Psoas muscle (tissue), 7 donors: ENCODE measurements at regions not wholly inside any gene's neighbourhood (a gene's known extent, or its start where the extent isn't known, plus 50 kb on each side); places are given as distances from the start of the nearest gene placed in this dataset.
"Not testable (repeated sequence)": the region's sequence is repeated elsewhere in the genome, so short reads cannot be mapped to it uniquely, and the experiment has no call there.

Source experiments
- ATAC-seq, 4 donors: fragments of 200-7000 bp; cut with Tn5 transposase; one replicate each; pipeline ENCODE4 v1.9.1; 2020; ENCODE audit warnings: moderate library complexity in 3 of 4, mild to moderate bottlenecking in 2 of 4
- DNase-seq, 2 donors: peaks; one replicate each; pipeline ENCODE4 v3.0.0-alpha.2; 2020
- H3K27ac ChIP-seq: fragments of 200-600 bp; one replicate; pipeline ENCODE4 v1.8.0; 2022
- H3K27me3 ChIP-seq, 3 donors: fragments of 200-600 bp in 1 of 3; one replicate each; pipeline versions ENCODE4 v1.6.1 to v1.8.0; 2013 to 2022; ENCODE audit warnings: low read length in 2 of 3, mild to moderate bottlenecking in 2 of 3, moderate library complexity in 1 of 3; ENCODE audit not compliant: insufficient read depth in 3 of 3
- H3K36me3 ChIP-seq, 2 donors: fragments of 200-600 bp in 1 of 2; one replicate each; pipeline versions ENCODE4 v1.6.1 to v1.8.0; 2013 to 2022; ENCODE audit warnings: low read depth in 1 of 2, mild to moderate bottlenecking in 1 of 2, moderate library complexity in 1 of 2; ENCODE audit not compliant: insufficient read depth in 1 of 2
- H3K4me1 ChIP-seq: fragments of 200-600 bp; one replicate; pipeline ENCODE4 v1.8.0; 2022
- H3K4me3 ChIP-seq: fragments of 200-600 bp; one replicate; pipeline ENCODE4 v1.8.0; 2022; ENCODE audit warnings: mild to moderate bottlenecking
- H3K9me3 ChIP-seq: fragments of 200-600 bp; one replicate; pipeline ENCODE4 v1.8.0; 2022
- WGBS, 3 donors: extraction: QIAGEN DNeasy Blood & Tissue Kit; methylation state at CpG; one replicate each; pipeline versions ENCODE4 v1.1.6 to v1.1.7; 2013; 5-methylcytosine and 5-hydroxymethylcytosine counted together
- intact Hi-C, 2 donors: fragments of 100-400 bp; cut with DNase I; formaldehyde crosslinking; loops; one replicate each; pipeline versions ENCODE4 v1.11.0 to v1.14.2; 2022
- TF ChIP-seq, protein P1 (sequence below): fragments of 200-600 bp; IDR thresholded peaks from one replicate; pipeline ENCODE4 v1.8.0; 2022; ENCODE audit warnings: antibody characterized with exemption
- donor health status: healthy with polysubstance abuse.
- donor health status: DM: no; HTN: no; CAD: no; lungs with moderate emphysema.
- donor health status: Bipolar disorder and iron deficiency.
- donor health status: healthy.
- donor health status: DM: yes; HTN: yes; CAD: no.
- donor health status: DM: no; HTN: no; CAD: no.
- donor health status: DM: yes; HTN: yes; CAD: no.

DNA sequence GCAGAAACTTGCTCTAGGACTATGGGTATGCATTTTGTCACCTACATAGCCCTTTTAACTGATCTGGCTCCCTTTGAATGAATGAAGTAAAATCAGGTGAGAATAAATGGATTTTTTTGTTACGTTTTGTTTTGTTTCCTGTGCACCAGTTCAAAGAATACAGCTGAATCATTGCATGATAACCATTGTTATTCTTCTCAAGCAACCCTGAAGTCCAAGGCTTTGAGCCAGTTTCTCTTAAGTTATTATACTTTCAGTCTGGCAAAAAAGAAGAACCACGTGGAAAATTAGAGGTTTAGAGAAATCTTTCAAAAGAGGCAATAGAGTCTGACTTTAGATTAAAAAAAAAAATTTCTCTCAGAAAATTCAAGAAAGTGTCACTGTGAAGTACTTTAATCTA lies 398.6 kb upstream of the TECRL start:
- DNase-seq = no peak
- 61 to 67% (median 65%) methylated on average over 2 of the region's 2 CpGs for WGBS, 3 donors
- intact Hi-C loops = no loop called here
- no peak for ATAC-seq
- no peak overlapping the region for H3K27ac ChIP-seq
- H3K9me3 ChIP-seq = no peaks in the 10 kb centered on the region
- no peaks in the 10 kb centered on the region for H3K4me1 ChIP-seq
- TF ChIP-seq, protein P1, sequence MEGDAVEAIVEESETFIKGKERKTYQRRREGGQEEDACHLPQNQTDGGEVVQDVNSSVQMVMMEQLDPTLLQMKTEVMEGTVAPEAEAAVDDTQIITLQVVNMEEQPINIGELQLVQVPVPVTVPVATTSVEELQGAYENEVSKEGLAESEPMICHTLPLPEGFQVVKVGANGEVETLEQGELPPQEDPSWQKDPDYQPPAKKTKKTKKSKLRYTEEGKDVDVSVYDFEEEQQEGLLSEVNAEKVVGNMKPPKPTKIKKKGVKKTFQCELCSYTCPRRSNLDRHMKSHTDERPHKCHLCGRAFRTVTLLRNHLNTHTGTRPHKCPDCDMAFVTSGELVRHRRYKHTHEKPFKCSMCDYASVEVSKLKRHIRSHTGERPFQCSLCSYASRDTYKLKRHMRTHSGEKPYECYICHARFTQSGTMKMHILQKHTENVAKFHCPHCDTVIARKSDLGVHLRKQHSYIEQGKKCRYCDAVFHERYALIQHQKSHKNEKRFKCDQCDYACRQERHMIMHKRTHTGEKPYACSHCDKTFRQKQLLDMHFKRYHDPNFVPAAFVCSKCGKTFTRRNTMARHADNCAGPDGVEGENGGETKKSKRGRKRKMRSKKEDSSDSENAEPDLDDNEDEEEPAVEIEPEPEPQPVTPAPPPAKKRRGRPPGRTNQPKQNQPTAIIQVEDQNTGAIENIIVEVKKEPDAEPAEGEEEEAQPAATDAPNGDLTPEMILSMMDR = no peak
- no peak overlapping the region for H3K4me3 ChIP-seq
- no peaks in the 10 kb centered on the region for H3K36me3 ChIP-seq
- H3K27me3 ChIP-seq = no peaks in the 10 kb centered on the region

DNA sequence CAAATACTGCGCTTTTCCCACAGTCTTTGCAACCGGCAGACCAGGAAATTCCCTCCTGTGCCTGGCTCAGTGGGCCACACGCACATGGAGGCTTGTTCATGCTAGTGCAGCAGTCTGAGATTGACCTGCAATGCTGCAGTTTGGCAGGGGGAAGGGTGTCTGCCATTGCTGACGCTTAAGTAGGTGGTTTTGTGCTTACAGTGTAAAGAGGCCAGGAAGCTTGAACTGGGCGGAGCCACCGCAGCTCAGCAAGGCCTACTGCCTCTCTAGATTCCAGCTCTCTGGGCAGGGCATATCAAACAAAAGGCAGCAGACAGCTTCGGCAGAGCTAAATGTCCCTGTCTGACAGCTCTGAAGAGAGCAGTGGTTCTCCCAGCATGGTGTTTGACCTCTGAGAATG lies 390.5 kb upstream of the TECRL start:
- DNase-seq (no peak), ATAC-seq (no peak)
- intact Hi-C loops = no loop called here
- WGBS, 3 donors = 82 to 93% (median 86%) methylated on average over 7 of the region's 7 CpGs
- H3K36me3 ChIP-seq = no peaks in the 10 kb centered on the region
- no peak overlapping the region for H3K27ac ChIP-seq
- H3K4me3 ChIP-seq = no peak overlapping the region
- TF ChIP-seq, protein P1 = no peak
- H3K9me3 ChIP-seq = no peaks in the 10 kb centered on the region
- no peaks in the 10 kb centered on the region for H3K27me3 ChIP-seq
- H3K4me1 ChIP-seq = no peaks in the 10 kb centered on the region

DNA sequence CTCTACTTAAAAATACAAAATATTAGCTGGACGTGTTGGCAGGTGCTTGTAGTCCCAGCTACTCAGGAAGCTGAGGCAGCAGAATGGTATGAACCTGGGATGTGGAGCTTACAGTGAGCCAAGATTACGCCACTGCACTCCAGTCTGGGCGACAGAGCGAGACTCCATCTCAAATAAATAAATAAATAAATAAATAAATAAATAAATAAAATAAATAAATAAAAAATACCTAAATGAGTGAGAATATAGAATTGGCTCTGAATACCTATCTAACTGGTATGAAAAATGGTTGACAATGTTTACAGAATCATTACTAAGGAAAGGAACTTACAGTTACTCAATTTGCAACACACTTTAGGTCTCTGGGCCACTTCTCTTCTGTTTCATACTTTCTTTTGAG lies 389.6 kb upstream of the TECRL start:
- intact Hi-C loops = not testable (repeated sequence)

DNA sequence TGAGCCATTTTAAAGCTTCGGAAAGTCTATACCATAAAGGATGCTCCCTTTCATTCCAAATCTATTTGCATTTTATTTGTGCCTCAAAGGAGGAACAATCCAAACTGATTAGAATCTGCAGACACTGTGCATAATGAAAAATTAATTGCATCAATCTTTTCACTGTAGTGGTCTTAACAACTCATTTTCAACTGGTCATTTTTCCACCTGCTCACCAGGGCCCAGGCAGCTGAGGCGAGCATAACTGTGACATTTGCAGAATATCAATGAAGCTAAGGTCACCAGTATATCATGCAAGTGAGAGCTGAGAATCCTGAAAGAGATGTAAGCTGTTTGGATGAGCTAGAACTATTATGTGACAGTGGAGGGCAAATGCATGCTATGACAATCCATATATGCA lies 387.3 kb upstream of the TECRL start:
- intact Hi-C loops = no loop called here
- Histone ChIP-seq H3K4me1 (no peaks in the 10 kb centered on the region), H3K27me3 (no peaks in the 10 kb centered on the region), H3K36me3 (no peaks in the 10 kb centered on the region), H3K4me3 (no peak overlapping the region), H3K9me3 (no peaks in the 10 kb centered on the region), H3K27ac (no peak overlapping the region)
- TF ChIP-seq, protein P1 = no peak
- no peak for ATAC-seq
- no peak for DNase-seq
- WGBS, 3 donors = 72 to 83% (median 76%) methylated on average over 2 of the region's 2 CpGs

More for the DNA sequence above, 389.6 kb upstream of the TECRL start:
- not testable (repeated sequence) for ATAC-seq, H3K9me3 ChIP-seq, H3K27me3 ChIP-seq, H3K4me1 ChIP-seq, H3K27ac ChIP-seq, DNase-seq, H3K4me3 ChIP-seq, H3K36me3 ChIP-seq
- 92 to 94% (median 92%) methylated on average over 4 of the region's 4 CpGs for WGBS, 3 donors

DNA sequence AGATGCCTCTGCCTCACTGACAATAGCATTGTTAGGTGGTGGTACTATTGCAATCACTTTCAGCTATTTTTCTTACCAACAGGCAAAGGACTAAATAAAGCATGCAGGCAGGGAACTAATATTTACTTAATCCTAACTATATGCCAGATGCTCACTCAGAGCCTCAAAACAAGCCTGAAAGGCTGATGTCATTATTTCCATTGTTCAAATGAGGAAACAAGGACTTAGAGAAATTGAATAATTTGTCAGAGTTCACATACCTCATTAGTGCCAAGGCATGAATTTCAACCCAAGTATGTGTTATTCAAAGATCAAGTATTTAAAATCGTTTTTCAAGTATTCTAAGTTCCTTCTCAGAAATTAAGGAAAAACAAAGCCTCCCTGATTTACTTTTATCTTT lies 374.9 kb upstream of the TECRL start:
- WGBS, 3 donors = 2 to 7% (median 4%) methylated on average over 1 of the region's 1 CpG
- Histone ChIP-seq H3K36me3 (no peaks in the 10 kb centered on the region), H3K4me3 (no peak overlapping the region), H3K4me1 (no peaks in the 10 kb centered on the region), H3K9me3 (no peaks in the 10 kb centered on the region), H3K27me3 (no peaks in the 10 kb centered on the region), H3K27ac (no peak overlapping the region)
- TF ChIP-seq, protein P1 = no peak
- no peak for DNase-seq
- no peak for ATAC-seq
- intact Hi-C loops = no loop called here
